ENCODE measurements at regions not wholly inside any gene's neighbourhood (a gene's known extent, or its start where the extent isn't known, plus 50 kb on each side); places are given as distances from the start of the nearest gene placed in this dataset.

GRCh38 chrX:8232406-8232805 lies 61.3 kb upstream of the VCX2 start:
- no peak for TF ChIP-seq CTCF (IDR thresholded peaks at IDR 0.05)
- TF ChIP-seq POLR2A (IDR thresholded peaks at IDR 0.05), result no peak
- no peak for DNase-seq
- no peaks in the 10 kb centered on the region for H3K9me3 ChIP-seq
- no peaks in the 10 kb centered on the region for H3K36me3 ChIP-seq
- no peak overlapping the region for H3K4me3 ChIP-seq
- H3K4me1 ChIP-seq, result no peaks in the 10 kb centered on the region
- no peak overlapping the region for H3K27ac ChIP-seq
- H3K27me3 ChIP-seq, result no peaks in the 10 kb centered on the region

DNA sequence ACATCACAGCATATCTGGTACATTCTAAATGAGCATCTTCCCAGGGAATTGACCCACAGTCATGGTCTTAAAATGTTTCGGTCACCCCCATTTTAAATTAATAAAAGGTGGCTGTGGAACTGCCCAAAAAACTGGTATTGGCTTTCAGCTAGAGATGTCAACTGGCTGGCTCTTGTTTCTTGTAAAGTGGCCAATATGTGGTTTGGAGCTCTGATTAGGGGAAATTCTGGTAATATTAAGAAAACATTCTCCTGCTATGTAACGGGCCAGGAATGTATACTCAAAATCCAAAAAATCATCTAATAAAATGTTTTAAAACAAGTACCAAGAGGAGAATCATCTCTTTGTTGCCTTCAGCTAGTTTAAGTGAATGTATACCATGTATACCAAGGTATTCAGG lies 62.0 kb upstream of the VCX2 start:
- Histone ChIP-seq H3K27ac (no peak overlapping the region), H3K9me3 (no peaks in the 10 kb centered on the region), H3K4me3 (no peak overlapping the region), H3K4me1 (no peaks in the 10 kb centered on the region), H3K36me3 (no peaks in the 10 kb centered on the region), H3K27me3 (no peaks in the 10 kb centered on the region)
- no peak for DNase-seq
- no peak for TF ChIP-seq POLR2A (IDR thresholded peaks at IDR 0.05)
- TF ChIP-seq CTCF (IDR thresholded peaks at IDR 0.05), result no peak

GRCh38 chrX:8235026-8235425 lies 64.0 kb upstream of the VCX2 start:
- no peak for TF ChIP-seq POLR2A (IDR thresholded peaks at IDR 0.05)
- no peak for TF ChIP-seq CTCF (IDR thresholded peaks at IDR 0.05)
- H3K36me3 ChIP-seq, result no peaks in the 10 kb centered on the region
- no peak overlapping the region for H3K4me3 ChIP-seq
- no peaks in the 10 kb centered on the region for H3K4me1 ChIP-seq
- H3K27ac ChIP-seq, result no peak overlapping the region
- no peak for DNase-seq
- no peaks in the 10 kb centered on the region for H3K27me3 ChIP-seq
- H3K9me3 ChIP-seq, result no peaks in the 10 kb centered on the region

DNA sequence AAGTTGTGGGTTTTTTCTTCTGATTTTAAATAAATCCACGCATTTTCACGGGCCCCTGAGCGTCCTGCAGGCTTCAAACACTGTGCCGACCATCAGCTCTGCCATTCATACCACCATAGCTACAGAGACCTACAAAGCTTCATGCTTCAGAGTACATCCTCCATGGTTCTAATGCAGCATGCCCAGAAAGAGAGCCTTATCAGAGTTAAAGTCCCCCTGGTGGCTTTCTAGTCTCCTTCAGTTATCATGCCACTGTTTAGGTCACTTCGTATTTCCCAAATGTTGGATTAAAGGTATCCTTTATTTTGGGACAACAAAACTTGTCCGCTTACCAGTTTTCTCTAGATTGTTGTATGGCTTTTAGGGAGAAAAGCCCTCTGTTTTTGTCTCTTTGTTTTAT lies 66.7 kb upstream of the VCX2 start:
- Histone ChIP-seq H3K4me3 (no peak overlapping the region), H3K36me3 (no peaks in the 10 kb centered on the region), H3K4me1 (no peaks in the 10 kb centered on the region), H3K27me3 (no peaks in the 10 kb centered on the region), H3K27ac (no peak overlapping the region), H3K9me3 (no peaks in the 10 kb centered on the region)
- no peak for TF ChIP-seq CTCF (IDR thresholded peaks at IDR 0.05)
- no peak for TF ChIP-seq POLR2A (IDR thresholded peaks at IDR 0.05)
- DNase-seq, result no peak

GRCh38 chrX:8242431-8243020 lies 71.5 kb upstream of the VCX2 start:
- Histone ChIP-seq H3K27ac (no peak overlapping the region), H3K27me3 (no peaks in the 10 kb centered on the region), H3K9me3 (no peaks in the 10 kb centered on the region), H3K36me3 (no peaks in the 10 kb centered on the region), H3K4me1 (no peaks in the 10 kb centered on the region), H3K4me3 (no peak overlapping the region)
- DNase-seq, result no peak
- no peak for TF ChIP-seq CTCF (IDR thresholded peaks at IDR 0.05)
- TF ChIP-seq POLR2A (IDR thresholded peaks at IDR 0.05), result no peak

GRCh38 chrX:8244301-8244700 lies 73.2 kb upstream of the VCX2 start:
- no peaks in the 10 kb centered on the region for H3K9me3 ChIP-seq
- H3K27ac ChIP-seq, result no peak overlapping the region
- no peak overlapping the region for H3K4me3 ChIP-seq
- no peaks in the 10 kb centered on the region for H3K4me1 ChIP-seq
- H3K27me3 ChIP-seq, result no peaks in the 10 kb centered on the region
- no peak for DNase-seq
- no peaks in the 10 kb centered on the region for H3K36me3 ChIP-seq
- TF ChIP-seq POLR2A (IDR thresholded peaks at IDR 0.05) (no peak), CTCF (IDR thresholded peaks at IDR 0.05) (no peak)

All from Peyer's patch (tissue), 4 donors.